Astrocyte (in vitro differentiated cells and primary cell): ENCODE measurements at regions not wholly inside any gene's neighbourhood (a gene's known extent, or its start where the extent isn't known, plus 50 kb on each side); places are given as distances from the start of the nearest gene placed in this dataset.

ENCODE experiments used
- DNase-seq: peaks from one replicate; pipeline ENCODE4 v3.0.0-alpha.2; 2010; ENCODE audit warnings: low read depth
- FAIRE-seq: peaks from 2 replicates; lab custom pipeline; 2011; peaks lifted over from hg19 to GRCh38; lab: Jason Lieb, UNC
- H2AFZ ChIP-seq: 2 replicates; pipeline ENCODE4 v1.6.0; 2012; ENCODE audit warnings: low read depth, low read length, inconsistent platforms
- H3K27ac ChIP-seq: 2 replicates; pipeline ENCODE4 v1.5.1; 2011; ENCODE audit warnings: low read depth, low read length, inconsistent platforms
- H3K27me3 ChIP-seq: 2 replicates; pipeline ENCODE4 v1.6.0; 2011; ENCODE audit warnings: low read length, inconsistent platforms; ENCODE audit not compliant: insufficient read depth
- H3K36me3 ChIP-seq: 2 replicates; pipeline ENCODE4 v1.5.1; 2011; ENCODE audit warnings: low read length, inconsistent platforms; ENCODE audit not compliant: insufficient read depth
- H3K4me1 ChIP-seq: 2 replicates; pipeline ENCODE4 v1.5.1; 2011; ENCODE audit warnings: low read length, inconsistent platforms; ENCODE audit not compliant: insufficient read depth
- H3K4me2 ChIP-seq: 2 replicates; pipeline ENCODE4 v1.6.0; 2012; ENCODE audit warnings: low read length, inconsistent platforms
- H3K4me3 ChIP-seq: 2 replicates; pipeline ENCODE4 v1.5.1; 2011; ENCODE audit warnings: low read depth, mild to moderate bottlenecking, low read length, inconsistent platforms; ENCODE audit not compliant: insufficient read depth
- H3K79me2 ChIP-seq: 2 replicates; pipeline ENCODE4 v1.6.0; 2012; ENCODE audit warnings: mild to moderate bottlenecking, low read length, inconsistent platforms; ENCODE audit not compliant: insufficient read depth
- H3K9ac ChIP-seq: 2 replicates; pipeline ENCODE4 v1.6.0; 2012; ENCODE audit warnings: mild to moderate bottlenecking, low read length, inconsistent platforms
- H3K9me3 ChIP-seq: 2 replicates; pipeline ENCODE4 v1.5.1; 2012; ENCODE audit warnings: low read depth, mild to moderate bottlenecking, low read length, inconsistent platforms; ENCODE audit not compliant: insufficient read depth
- H4K20me1 ChIP-seq: 2 replicates; pipeline ENCODE4 v1.6.0; 2012; ENCODE audit warnings: low read length, inconsistent platforms; ENCODE audit not compliant: insufficient read depth
- H3K27ac Mint-ChIP-seq: one replicate; pipeline ENCODE4 v1.8.0; 2021; ENCODE audit warnings: mild to moderate bottlenecking, mixed read lengths; ENCODE audit not compliant: unreplicated experiment
- H3K27me3 Mint-ChIP-seq: one replicate; pipeline ENCODE4 v1.8.0; 2021; ENCODE audit warnings: low read depth, mixed read lengths; ENCODE audit not compliant: unreplicated experiment
- H3K36me3 Mint-ChIP-seq: one replicate; pipeline ENCODE4 v1.8.0; 2021; ENCODE audit warnings: low read depth, mixed read lengths; ENCODE audit not compliant: unreplicated experiment
- H3K4me1 Mint-ChIP-seq: one replicate; pipeline ENCODE4 v1.8.0; 2021; ENCODE audit warnings: low read depth, mixed read lengths; ENCODE audit not compliant: unreplicated experiment
- H3K4me3 Mint-ChIP-seq: one replicate; pipeline ENCODE4 v1.8.0; 2021; ENCODE audit warnings: mild to moderate bottlenecking, moderate library complexity, mixed read lengths; ENCODE audit not compliant: unreplicated experiment
- H3K9me3 Mint-ChIP-seq: one replicate; pipeline ENCODE4 v1.8.0; 2021; ENCODE audit warnings: mild to moderate bottlenecking, mixed read lengths; ENCODE audit not compliant: unreplicated experiment
- CTCF ChIP-seq: IDR thresholded peaks from 2 replicates; pipeline ENCODE4 v1.5.1; 2011; ENCODE audit warnings: low read depth, mild to moderate bottlenecking, inconsistent platforms, low read length, moderate library complexity; ENCODE audit not compliant: insufficient read depth
- EZH2 ChIP-seq: IDR thresholded peaks from 2 replicates; pipeline ENCODE4 v1.6.1; 2012; ENCODE audit warnings: mild to moderate bottlenecking, low read length, inconsistent platforms; ENCODE audit not compliant: insufficient read depth

GRCh38 chr16:48836067-48836466 is 226.1 kb upstream of the N4BP1 start:
- H2AFZ ChIP-seq, result no peak overlapping the region
- Mint-ChIP-seq H3K4me1 (no peaks in the 10 kb centered on the region), H3K36me3 (no peaks in the 10 kb centered on the region), H3K27me3 (peaks cover 26% of the 10 kb centered on the region), H3K4me3 (no peak overlapping the region), H3K9me3 (no peaks in the 10 kb centered on the region), H3K27ac (no peak overlapping the region)
- H3K4me1 ChIP-seq, result no peaks in the 10 kb centered on the region
- H3K4me3 ChIP-seq, result no peak overlapping the region
- H3K27ac ChIP-seq, result no peak overlapping the region
- H3K9me3 ChIP-seq, result no peaks in the 10 kb centered on the region
- FAIRE-seq, result no peak
- H4K20me1 ChIP-seq, result no peaks in the 10 kb centered on the region
- no peaks in the 10 kb centered on the region for H3K27me3 ChIP-seq
- H3K9ac ChIP-seq, result no peak overlapping the region
- no peaks in the 10 kb centered on the region for H3K79me2 ChIP-seq
- no peak overlapping the region for H3K4me2 ChIP-seq
- no peaks in the 10 kb centered on the region for H3K36me3 ChIP-seq
- no peak for DNase-seq
- TF ChIP-seq EZH2 (no peak), CTCF (no peak)

DNA sequence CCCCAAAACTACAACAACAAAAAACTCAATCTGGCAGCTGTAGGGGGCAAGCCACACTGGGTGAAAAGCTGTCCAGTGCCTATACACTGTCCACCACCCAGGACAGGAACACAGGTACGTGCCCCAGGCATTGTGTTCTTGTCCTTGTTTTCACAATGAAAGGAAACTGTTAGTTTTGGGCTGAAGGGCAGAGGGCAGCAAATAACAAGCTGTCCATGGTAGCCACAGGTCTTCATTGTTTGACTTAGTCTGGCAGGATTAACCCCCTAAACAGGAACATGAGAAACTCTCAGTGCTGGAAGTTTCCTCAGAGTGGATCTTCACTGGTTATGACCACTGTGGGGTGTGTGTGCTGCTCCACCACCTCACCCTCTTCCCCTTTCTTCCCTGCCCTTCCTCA is 224.6 kb upstream of the N4BP1 start:
- H3K27ac Mint-ChIP-seq, result no peak overlapping the region
- DNase-seq, result no peak
- no peak for TF ChIP-seq EZH2
- no peak for TF ChIP-seq CTCF
- no peaks in the 10 kb centered on the region for H3K36me3 Mint-ChIP-seq
- Histone ChIP-seq H2AFZ (no peak overlapping the region), H3K9me3 (no peaks in the 10 kb centered on the region), H3K9ac (no peak overlapping the region), H3K4me3 (no peak overlapping the region), H3K4me1 (no peaks in the 10 kb centered on the region), H4K20me1 (no peaks in the 10 kb centered on the region), H3K27ac (no peak overlapping the region), H3K36me3 (no peaks in the 10 kb centered on the region), H3K27me3 (no peaks in the 10 kb centered on the region), H3K79me2 (no peaks in the 10 kb centered on the region), H3K4me2 (no peak overlapping the region)
- FAIRE-seq, result no peak
- H3K4me3 Mint-ChIP-seq, result no peak overlapping the region
- H3K27me3 Mint-ChIP-seq, result peaks cover 19% of the 10 kb centered on the region
- no peaks in the 10 kb centered on the region for H3K9me3 Mint-ChIP-seq
- H3K4me1 Mint-ChIP-seq, result no peaks in the 10 kb centered on the region

DNA sequence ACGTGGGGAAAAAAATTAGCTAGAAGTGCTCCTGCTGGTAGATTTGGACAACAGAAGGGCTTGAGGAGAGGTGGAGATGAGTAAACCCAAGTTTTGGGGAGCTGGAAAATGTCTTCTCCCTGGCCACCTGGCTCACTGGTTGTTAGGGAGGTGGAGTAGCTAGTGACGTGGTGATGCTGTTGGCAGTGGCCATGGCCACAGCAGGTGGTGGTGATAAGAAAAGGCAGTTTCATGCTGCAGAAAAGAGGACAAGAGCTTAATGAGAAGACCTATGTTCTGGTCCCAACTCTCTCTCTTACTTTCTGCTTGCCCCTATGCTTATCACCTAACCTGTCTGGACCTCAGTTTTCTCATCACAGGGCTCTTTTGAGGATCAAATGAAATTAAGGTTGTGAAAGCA is 223.5 kb upstream of the N4BP1 start:
- H3K9me3 ChIP-seq, result no peaks in the 10 kb centered on the region
- Mint-ChIP-seq H3K27me3 (peaks cover 20% of the 10 kb centered on the region), H3K4me3 (no peak overlapping the region), H3K9me3 (no peaks in the 10 kb centered on the region), H3K27ac (no peak overlapping the region), H3K4me1 (no peaks in the 10 kb centered on the region), H3K36me3 (no peaks in the 10 kb centered on the region)
- H3K4me2 ChIP-seq, result no peak overlapping the region
- no peak for FAIRE-seq
- H4K20me1 ChIP-seq, result no peaks in the 10 kb centered on the region
- H3K4me1 ChIP-seq, result no peaks in the 10 kb centered on the region
- no peaks in the 10 kb centered on the region for H3K27me3 ChIP-seq
- no peaks in the 10 kb centered on the region for H3K36me3 ChIP-seq
- no peak overlapping the region for H2AFZ ChIP-seq
- H3K79me2 ChIP-seq, result no peaks in the 10 kb centered on the region
- no peak overlapping the region for H3K4me3 ChIP-seq
- no peak overlapping the region for H3K9ac ChIP-seq
- TF ChIP-seq EZH2 (no peak), CTCF (no peak)
- DNase-seq, result no peak
- no peak overlapping the region for H3K27ac ChIP-seq
